Left ventricle myocardium inferior (tissue), 1 donor: ENCODE measurements at regions not wholly inside any gene's neighbourhood (a gene's known extent, or its start where the extent isn't known, plus 50 kb on each side); places are given as distances from the start of the nearest gene placed in this dataset.

ENCODE experiments used
- DNase-seq: peaks from one replicate; pipeline ENCODE4 v3.0.0-alpha.2; 2020
- H3K27ac ChIP-seq: fragments of 200-600 bp; replicated peaks from 2 replicates; pipeline ENCODE4 v1.8.0; 2021
- H3K27me3 ChIP-seq: fragments of 200-600 bp; 2 replicates; pipeline ENCODE4 v1.8.0; 2021; ENCODE audit warnings: low read depth
- H3K36me3 ChIP-seq: fragments of 200-600 bp; 2 replicates; pipeline ENCODE4 v1.8.0; 2021
- H3K4me1 ChIP-seq: fragments of 200-600 bp; 2 replicates; pipeline ENCODE4 v1.8.0; 2021
- H3K4me3 ChIP-seq: fragments of 200-600 bp; 2 replicates; pipeline ENCODE4 v1.8.0; 2021; ENCODE audit warnings: mild to moderate bottlenecking, moderate library complexity
- H3K9me3 ChIP-seq: fragments of 200-600 bp; replicated peaks from 2 replicates; pipeline ENCODE4 v1.8.0; 2021
- CTCF ChIP-seq: fragments of 200-600 bp; IDR thresholded peaks from 2 replicates; pipeline ENCODE4 v1.8.0; 2021; ENCODE audit warnings: antibody characterized with exemption, mild to moderate bottlenecking, borderline replicate concordance
- intact Hi-C: fragments of 100-400 bp; cut with micrococcal nuclease; formaldehyde crosslinking; loops from one replicate; pipeline ENCODE4 v1.11.0; 2022
- donor health status: DM: no; HTN: yes; CAD: no; lungs with severe emphysema.

- Histone ChIP-seq H3K27me3 (no peaks in the 10 kb centered on the region), H3K4me1 (no peaks in the 10 kb centered on the region), H3K36me3 (no peaks in the 10 kb centered on the region), H3K9me3 (peaks cover 7% of the 10 kb centered on the region), H3K4me3 (no peak overlapping the region), H3K27ac (no peak overlapping the region)
- TF ChIP-seq CTCF = no peak
- no peak for DNase-seq
- intact Hi-C loops = no loop called here
These were observed 483.2 kb downstream of the MMUT start for GRCh38 chr6:48979806-48980205.

- no peak overlapping the region for H3K4me3 ChIP-seq
- peaks cover 7% of the 10 kb centered on the region for H3K9me3 ChIP-seq
- no peaks in the 10 kb centered on the region for H3K4me1 ChIP-seq
- H3K27me3 ChIP-seq = no peaks in the 10 kb centered on the region
- intact Hi-C loops = no loop called here
- DNase-seq = no peak
- H3K27ac ChIP-seq = no peak overlapping the region
- TF ChIP-seq CTCF = no peak
- no peaks in the 10 kb centered on the region for H3K36me3 ChIP-seq
These were observed 484.0 kb downstream of the MMUT start for GRCh38 chr6:48979085-48979484.

GRCh38 chr6:48978016-48978415 lies 485.0 kb downstream of the MMUT start:
- no peaks in the 10 kb centered on the region for H3K4me1 ChIP-seq
- H3K36me3 ChIP-seq = no peaks in the 10 kb centered on the region
- no peak for TF ChIP-seq CTCF
- H3K9me3 ChIP-seq = no peaks in the 10 kb centered on the region
- no peak overlapping the region for H3K4me3 ChIP-seq
- H3K27me3 ChIP-seq = no peaks in the 10 kb centered on the region
- intact Hi-C loops = no loop called here
- DNase-seq = no peak
- no peak overlapping the region for H3K27ac ChIP-seq

GRCh38 chr6:48977573-48977972 lies 485.5 kb downstream of the MMUT start:
- intact Hi-C loops = no loop called here
- Histone ChIP-seq H3K36me3 (no peaks in the 10 kb centered on the region), H3K27ac (no peak overlapping the region), H3K27me3 (no peaks in the 10 kb centered on the region), H3K4me1 (no peaks in the 10 kb centered on the region), H3K9me3 (no peaks in the 10 kb centered on the region), H3K4me3 (no peak overlapping the region)
- TF ChIP-seq CTCF = no peak
- DNase-seq = no peak

- H3K27ac ChIP-seq = no peak overlapping the region
- no peaks in the 10 kb centered on the region for H3K27me3 ChIP-seq
- H3K36me3 ChIP-seq = no peaks in the 10 kb centered on the region
- no peak overlapping the region for H3K4me3 ChIP-seq
- no peak for TF ChIP-seq CTCF
- no peaks in the 10 kb centered on the region for H3K4me1 ChIP-seq
- H3K9me3 ChIP-seq = no peaks in the 10 kb centered on the region
- DNase-seq = no peak
- intact Hi-C loops = no loop called here
These were observed 489.6 kb downstream of the MMUT start for GRCh38 chr6:48973491-48973890.
